ENCODE measurements at regions not wholly inside any gene's neighbourhood (a gene's known extent, or its start where the extent isn't known, plus 50 kb on each side); places are given as distances from the start of the nearest gene placed in this dataset.
A peak's percentile ranks its signal among the peaks of the same experiment; 100 is the strongest.

- H3K36me3 ChIP-seq: no peaks in the 10 kb centered on the region
- H3K9me3 ChIP-seq: peaks cover 0 to 9% (median 0%) of the 10 kb centered on the region in 12 donors
- WGBS, 4 donors: 44 to 79% (median 64%) methylated on average over 1 of the region's 1 CpG
- H3K27ac ChIP-seq: no peak overlapping the region
- intact Hi-C loops (cut with DNase I): no loop called here
- no peak for TF ChIP-seq POLR2A (IDR thresholded peaks at IDR 0.05)
- no peak for TF ChIP-seq CTCF (IDR thresholded peaks at IDR 0.05)
- no peaks in the 10 kb centered on the region for H3K4me1 ChIP-seq
- ATAC-seq: peak in 3 of 4 donors; percentile 54 to 78 (median 70)
- no peak overlapping the region for H3K4me3 ChIP-seq
- no peaks in the 10 kb centered on the region for H3K27me3 ChIP-seq
- DNase-seq: no peak
Measured at GRCh38 chr3:180119567-180119966, 82.8 kb upstream of the PEX5L start.

GRCh38 chr3:180123928-180124327 lies 87.2 kb upstream of the PEX5L start:
- DNase-seq (no peak), ATAC-seq (no peak)
- H3K4me1 ChIP-seq: no peaks in the 10 kb centered on the region
- H3K36me3 ChIP-seq: no peaks in the 10 kb centered on the region
- no peaks in the 10 kb centered on the region for H3K27me3 ChIP-seq
- H3K4me3 ChIP-seq: no peak overlapping the region
- peaks cover 0 to 33% (median 2%) of the 10 kb centered on the region in 12 donors for H3K9me3 ChIP-seq
- intact Hi-C loops (cut with DNase I): no loop called here
- H3K27ac ChIP-seq: no peak overlapping the region
- no peak for TF ChIP-seq POLR2A (IDR thresholded peaks at IDR 0.05)
- no peak for TF ChIP-seq CTCF (IDR thresholded peaks at IDR 0.05)

- peaks cover 0 to 8% (median 0%) of the 10 kb centered on the region in 12 donors for H3K9me3 ChIP-seq
- ATAC-seq: no peak
- no peaks in the 10 kb centered on the region for H3K4me1 ChIP-seq
- TF ChIP-seq CTCF (IDR thresholded peaks at IDR 0.05): no peak
- TF ChIP-seq POLR2A (IDR thresholded peaks at IDR 0.05): no peak
- DNase-seq: no peak
- H3K27ac ChIP-seq: no peak overlapping the region
- H3K27me3 ChIP-seq: no peaks in the 10 kb centered on the region
- H3K4me3 ChIP-seq: no peak overlapping the region
- H3K36me3 ChIP-seq: no peaks in the 10 kb centered on the region
- intact Hi-C loops (cut with DNase I): no loop called here
- WGBS, 4 donors: 93 to 95% (median 94%) methylated on average over 3 of the region's 3 CpGs
Measured at GRCh38 chr3:180131169-180131568, 94.4 kb upstream of the PEX5L start.

GRCh38 chr3:180135101-180135500 lies 98.4 kb upstream of the PEX5L start:
- intact Hi-C loops (cut with DNase I): no loop called here
- H3K27me3 ChIP-seq: no peaks in the 10 kb centered on the region
- H3K4me3 ChIP-seq: no peak overlapping the region
- H3K36me3 ChIP-seq: no peaks in the 10 kb centered on the region
- peaks cover 0 to 1% (median 0%) of the 10 kb centered on the region in 12 donors for H3K9me3 ChIP-seq
- no peak for DNase-seq
- H3K27ac ChIP-seq: no peak overlapping the region
- ATAC-seq: no peak
- 49 to 58% (median 53%) methylated on average over 2 of the region's 2 CpGs for WGBS, 4 donors
- no peaks in the 10 kb centered on the region for H3K4me1 ChIP-seq
- TF ChIP-seq POLR2A (IDR thresholded peaks at IDR 0.05) (no peak), CTCF (IDR thresholded peaks at IDR 0.05) (no peak)
